ENCODE measurements at regions not wholly inside any gene's neighbourhood (a gene's known extent, or its start where the extent isn't known, plus 50 kb on each side); places are given as distances from the start of the nearest gene placed in this dataset.

- TF ChIP-seq POLR2A (IDR thresholded peaks at IDR 0.05), result no peak
- TF ChIP-seq, protein P1, sequence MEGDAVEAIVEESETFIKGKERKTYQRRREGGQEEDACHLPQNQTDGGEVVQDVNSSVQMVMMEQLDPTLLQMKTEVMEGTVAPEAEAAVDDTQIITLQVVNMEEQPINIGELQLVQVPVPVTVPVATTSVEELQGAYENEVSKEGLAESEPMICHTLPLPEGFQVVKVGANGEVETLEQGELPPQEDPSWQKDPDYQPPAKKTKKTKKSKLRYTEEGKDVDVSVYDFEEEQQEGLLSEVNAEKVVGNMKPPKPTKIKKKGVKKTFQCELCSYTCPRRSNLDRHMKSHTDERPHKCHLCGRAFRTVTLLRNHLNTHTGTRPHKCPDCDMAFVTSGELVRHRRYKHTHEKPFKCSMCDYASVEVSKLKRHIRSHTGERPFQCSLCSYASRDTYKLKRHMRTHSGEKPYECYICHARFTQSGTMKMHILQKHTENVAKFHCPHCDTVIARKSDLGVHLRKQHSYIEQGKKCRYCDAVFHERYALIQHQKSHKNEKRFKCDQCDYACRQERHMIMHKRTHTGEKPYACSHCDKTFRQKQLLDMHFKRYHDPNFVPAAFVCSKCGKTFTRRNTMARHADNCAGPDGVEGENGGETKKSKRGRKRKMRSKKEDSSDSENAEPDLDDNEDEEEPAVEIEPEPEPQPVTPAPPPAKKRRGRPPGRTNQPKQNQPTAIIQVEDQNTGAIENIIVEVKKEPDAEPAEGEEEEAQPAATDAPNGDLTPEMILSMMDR (IDR thresholded peaks at IDR 0.05), result no peak
- no peak for TF ChIP-seq POLR2AphosphoS5 (IDR thresholded peaks at IDR 0.05)
- TF ChIP-seq EP300 (IDR thresholded peaks at IDR 0.05), result no peak
Observed at GRCh38 chr5:3261081-3261480, 334.6 kb upstream of the IRX1 start.

Measured in sigmoid colon (tissue), 4 donors.